Suprapubic skin (tissue), 4 donors: ENCODE measurements at regions not wholly inside any gene's neighbourhood (a gene's known extent, or its start where the extent isn't known, plus 50 kb on each side); places are given as distances from the start of the nearest gene placed in this dataset.

Source experiments
- DNase-seq, 2 donors: peaks; one replicate each; pipeline ENCODE4 v3.0.0-alpha.2; 2019; ENCODE audit warnings: low spot score in 2 of 2
- H3K27ac ChIP-seq: fragments of 200-600 bp; sonication (generic); one replicate; pipeline ENCODE4 v1.5.1; 2019
- H3K27me3 ChIP-seq: fragments of 200-600 bp; sonication (generic); one replicate; pipeline ENCODE4 v1.5.1; 2019
- H3K36me3 ChIP-seq: fragments of 200-600 bp; sonication (generic); one replicate; pipeline ENCODE4 v1.5.1; 2019
- H3K4me1 ChIP-seq: fragments of 200-600 bp; sonication (generic); one replicate; pipeline ENCODE4 v1.5.1; 2019
- H3K4me3 ChIP-seq: fragments of 200-600 bp; sonication (generic); one replicate; pipeline ENCODE4 v1.5.1; 2019; ENCODE audit warnings: mild to moderate bottlenecking
- H3K9me3 ChIP-seq: fragments of 200-600 bp; sonication (generic); one replicate; pipeline ENCODE4 v1.5.1; 2019
- EP300 ChIP-seq: sonication (generic); formaldehyde crosslinking; IDR thresholded peaks from one replicate; pipeline ENCODE4 v1.6.1; 2017; ENCODE audit warnings: antibody characterized with exemption
- POLR2A ChIP-seq, 2 donors: fragments of 450-650 bp; IDR thresholded peaks; one replicate each; pipeline ENCODE4 v1.6.1; 2017; ENCODE audit warnings: antibody characterized with exemption in 2 of 2, mild to moderate bottlenecking in 2 of 2, moderate library complexity in 2 of 2
- POLR2AphosphoS5 ChIP-seq, 3 donors: sonication (generic); formaldehyde crosslinking; IDR thresholded peaks; one replicate each; pipeline ENCODE4 v1.6.1; 2017; ENCODE audit warnings: antibody characterized with exemption in 3 of 3
- WGBS: methylation state at CpG from one replicate; pipeline ENCODE4 v1.1.5; 2018; 5-methylcytosine and 5-hydroxymethylcytosine counted together
- TF ChIP-seq, protein P1 (sequence below), 2 donors: fragments of 200-600 bp in 1 of 2; fragments of 450-650 bp in 1 of 2; sonication (generic) in 1 of 2; IDR thresholded peaks; one replicate each; pipeline ENCODE4 v1.5.1; 2016 to 2019; ENCODE audit warnings: antibody characterized with exemption in 2 of 2, mild to moderate bottlenecking in 1 of 2, moderate library complexity in 1 of 2

DNA sequence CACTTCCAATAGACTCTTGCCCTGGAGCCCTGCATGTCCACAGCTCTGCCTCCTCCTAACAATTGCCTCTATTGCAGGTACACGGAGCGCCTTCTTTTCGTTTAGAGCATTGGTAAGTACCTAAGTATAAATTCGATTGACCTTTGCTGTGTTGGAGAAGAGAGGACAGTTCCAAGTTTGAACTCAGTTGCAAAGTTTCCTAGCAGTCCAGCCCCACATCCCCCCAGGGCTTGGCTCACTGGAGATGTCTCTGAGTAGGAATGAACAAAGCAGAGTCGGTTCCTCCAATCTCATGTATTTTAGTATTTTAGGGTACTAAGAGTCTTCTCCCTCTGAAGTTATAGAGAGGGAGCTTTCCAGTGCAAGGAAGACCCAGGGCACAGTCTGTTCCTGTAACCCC is 238.9 kb upstream of the AJAP1 start:
- Histone ChIP-seq H3K27me3 (no peaks in the 10 kb centered on the region), H3K27ac (no peak overlapping the region), H3K9me3 (no peaks in the 10 kb centered on the region), H3K4me1 (no peaks in the 10 kb centered on the region), H3K36me3 (no peaks in the 10 kb centered on the region), H3K4me3 (no peak overlapping the region)
- WGBS, result 96% methylated on average over 5 of the region's 5 CpGs
- DNase-seq, result peak; percentile 3 to 56
- no peak for TF ChIP-seq POLR2A (IDR thresholded peaks at IDR 0.05)
- no peak for TF ChIP-seq POLR2AphosphoS5 (IDR thresholded peaks at IDR 0.05)
- TF ChIP-seq EP300, result no peak
- TF ChIP-seq, protein P1, sequence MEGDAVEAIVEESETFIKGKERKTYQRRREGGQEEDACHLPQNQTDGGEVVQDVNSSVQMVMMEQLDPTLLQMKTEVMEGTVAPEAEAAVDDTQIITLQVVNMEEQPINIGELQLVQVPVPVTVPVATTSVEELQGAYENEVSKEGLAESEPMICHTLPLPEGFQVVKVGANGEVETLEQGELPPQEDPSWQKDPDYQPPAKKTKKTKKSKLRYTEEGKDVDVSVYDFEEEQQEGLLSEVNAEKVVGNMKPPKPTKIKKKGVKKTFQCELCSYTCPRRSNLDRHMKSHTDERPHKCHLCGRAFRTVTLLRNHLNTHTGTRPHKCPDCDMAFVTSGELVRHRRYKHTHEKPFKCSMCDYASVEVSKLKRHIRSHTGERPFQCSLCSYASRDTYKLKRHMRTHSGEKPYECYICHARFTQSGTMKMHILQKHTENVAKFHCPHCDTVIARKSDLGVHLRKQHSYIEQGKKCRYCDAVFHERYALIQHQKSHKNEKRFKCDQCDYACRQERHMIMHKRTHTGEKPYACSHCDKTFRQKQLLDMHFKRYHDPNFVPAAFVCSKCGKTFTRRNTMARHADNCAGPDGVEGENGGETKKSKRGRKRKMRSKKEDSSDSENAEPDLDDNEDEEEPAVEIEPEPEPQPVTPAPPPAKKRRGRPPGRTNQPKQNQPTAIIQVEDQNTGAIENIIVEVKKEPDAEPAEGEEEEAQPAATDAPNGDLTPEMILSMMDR (IDR thresholded peaks at IDR 0.05), result no peak

DNA sequence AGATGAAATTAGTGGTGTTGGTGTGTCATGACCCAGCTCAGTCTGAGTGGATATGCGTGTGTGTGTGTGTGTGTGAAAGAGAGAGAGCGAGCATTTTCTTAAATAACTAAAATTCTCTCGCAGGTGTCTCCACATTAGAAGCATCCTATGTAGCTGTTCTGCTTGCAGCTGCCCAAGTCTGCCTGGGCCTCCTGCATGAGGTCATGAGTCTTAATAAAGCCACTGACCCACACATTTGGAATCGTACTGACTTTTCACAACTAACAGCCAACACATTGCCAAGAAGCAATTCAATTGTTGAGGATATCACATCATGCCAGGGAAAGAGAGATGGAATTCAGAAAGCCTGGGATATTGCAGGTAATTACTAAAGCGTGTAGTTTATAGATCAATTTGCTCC is 238.2 kb upstream of the AJAP1 start:
- Histone ChIP-seq H3K36me3 (no peaks in the 10 kb centered on the region), H3K27ac (no peak overlapping the region), H3K9me3 (no peaks in the 10 kb centered on the region), H3K4me3 (no peak overlapping the region), H3K27me3 (no peaks in the 10 kb centered on the region), H3K4me1 (no peaks in the 10 kb centered on the region)
- 85% methylated on average over 5 of the region's 5 CpGs for WGBS
- no peak for DNase-seq
- TF ChIP-seq POLR2A (IDR thresholded peaks at IDR 0.05) (no peak), POLR2AphosphoS5 (IDR thresholded peaks at IDR 0.05) (no peak), EP300 (no peak)
- TF ChIP-seq, protein P1 (IDR thresholded peaks at IDR 0.05), result no peak

DNA sequence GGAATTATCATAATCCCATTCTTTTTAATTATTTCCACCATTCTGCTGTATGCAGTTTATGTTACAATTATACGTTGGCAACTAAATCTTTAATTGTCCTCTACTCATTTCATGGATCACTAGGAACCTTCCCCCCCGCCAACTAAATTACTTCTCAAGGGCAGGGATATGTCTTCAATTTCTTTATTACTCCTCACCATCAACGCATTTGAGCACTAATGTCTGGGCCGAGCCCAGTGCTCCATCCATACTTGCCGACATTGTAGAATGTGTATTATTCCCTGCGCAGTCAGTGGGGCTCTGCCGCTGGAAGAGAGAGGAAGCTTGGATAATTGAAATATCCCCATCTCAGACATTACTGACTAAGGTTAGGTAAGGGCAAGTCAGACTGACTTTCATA is 236.4 kb upstream of the AJAP1 start:
- TF ChIP-seq POLR2AphosphoS5 (IDR thresholded peaks at IDR 0.05) (no peak), EP300 (no peak), POLR2A (IDR thresholded peaks at IDR 0.05) (no peak)
- TF ChIP-seq, protein P1 (IDR thresholded peaks at IDR 0.05), result no peak
- H3K27me3 ChIP-seq, result peaks cover 9% of the 10 kb centered on the region
- peak in 1 of 2 donors; percentile 12 for DNase-seq
- H3K27ac ChIP-seq, result no peak overlapping the region
- no peaks in the 10 kb centered on the region for H3K36me3 ChIP-seq
- no peak overlapping the region for H3K4me3 ChIP-seq
- H3K4me1 ChIP-seq, result no peaks in the 10 kb centered on the region
- WGBS, result 93% methylated on average over 7 of the region's 7 CpGs
- H3K9me3 ChIP-seq, result no peaks in the 10 kb centered on the region

DNA sequence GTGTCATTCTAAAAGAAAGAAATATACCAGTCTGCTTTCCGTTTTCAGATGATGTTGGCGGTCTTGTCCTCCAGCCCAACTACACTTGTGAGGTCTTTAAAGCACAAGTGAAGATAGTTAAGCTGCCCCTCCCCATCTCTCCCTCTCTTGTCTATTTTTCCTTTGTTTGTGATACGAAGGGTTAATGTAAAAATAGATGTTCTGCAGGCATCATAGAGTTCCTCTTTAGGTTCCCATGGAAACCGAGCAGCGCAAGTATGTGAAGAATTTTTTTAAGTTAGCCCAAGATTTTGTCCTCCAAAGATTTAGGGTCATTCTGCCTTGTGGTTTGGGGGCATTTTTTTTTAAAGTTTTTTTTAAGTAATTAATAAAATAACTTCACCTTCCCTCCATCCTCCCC is 232.4 kb upstream of the AJAP1 start:
- no peak for DNase-seq
- no peaks in the 10 kb centered on the region for H3K4me1 ChIP-seq
- no peak overlapping the region for H3K4me3 ChIP-seq
- no peaks in the 10 kb centered on the region for H3K9me3 ChIP-seq
- peaks cover 9% of the 10 kb centered on the region for H3K27me3 ChIP-seq
- WGBS, result 34% methylated on average over 5 of the region's 5 CpGs
- no peak overlapping the region for H3K27ac ChIP-seq
- no peaks in the 10 kb centered on the region for H3K36me3 ChIP-seq
- TF ChIP-seq POLR2AphosphoS5 (IDR thresholded peaks at IDR 0.05) (no peak), EP300 (no peak), POLR2A (IDR thresholded peaks at IDR 0.05) (no peak)
- TF ChIP-seq, protein P1 (IDR thresholded peaks at IDR 0.05), result no peak

DNA sequence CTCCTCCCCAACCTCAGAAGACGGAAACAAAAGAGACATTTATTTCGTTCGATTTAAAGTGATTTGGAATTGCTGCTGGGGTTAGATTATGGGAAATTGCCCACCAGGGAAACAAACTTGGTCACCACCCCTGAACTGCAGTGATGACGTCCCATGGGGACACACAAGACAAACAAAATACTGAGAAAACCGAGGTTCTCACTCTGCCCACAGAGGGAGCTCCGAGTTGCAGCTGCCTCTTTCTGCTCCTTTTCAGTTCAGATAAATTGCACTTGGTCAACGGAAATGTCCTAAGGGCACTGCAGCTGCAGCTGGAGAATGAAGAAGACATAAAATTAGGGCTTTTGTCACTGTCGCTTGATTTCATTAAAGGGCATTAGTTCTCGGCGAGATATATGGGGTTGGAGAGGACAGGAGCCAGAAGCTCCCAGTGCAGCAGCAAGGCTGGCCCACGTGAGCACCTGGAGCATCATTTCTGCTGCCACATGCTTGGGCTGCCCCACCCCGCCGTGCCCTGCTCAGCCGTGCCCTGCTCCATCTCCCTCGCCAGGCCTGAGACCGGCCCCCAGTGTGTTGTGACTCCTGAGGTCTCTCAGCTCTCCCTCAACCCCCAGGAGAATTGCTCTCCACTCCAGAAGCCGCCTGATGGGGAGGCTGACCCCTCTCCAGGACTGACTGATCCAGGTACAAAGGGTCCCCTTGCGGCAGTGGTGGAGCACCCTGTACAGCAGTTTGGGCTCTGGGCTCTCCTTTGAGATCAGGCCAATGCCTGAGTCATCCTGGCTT is 231.7 kb upstream of the AJAP1 start:
- Histone ChIP-seq H3K27me3 (peaks cover 9% of the 10 kb centered on the region), H3K9me3 (no peaks in the 10 kb centered on the region), H3K36me3 (no peaks in the 10 kb centered on the region), H3K4me3 (no peak overlapping the region), H3K4me1 (no peaks in the 10 kb centered on the region), H3K27ac (no peak overlapping the region)
- WGBS, result 46% methylated on average over 13 of the region's 18 CpGs
- no peak for DNase-seq
- no peak for TF ChIP-seq POLR2A (IDR thresholded peaks at IDR 0.05)
- TF ChIP-seq, protein P1 (IDR thresholded peaks at IDR 0.05), result no peak
- no peak for TF ChIP-seq POLR2AphosphoS5 (IDR thresholded peaks at IDR 0.05)
- TF ChIP-seq EP300, result no peak
